ENCODE measurements at regions not wholly inside any gene's neighbourhood (a gene's known extent, or its start where the extent isn't known, plus 50 kb on each side); places are given as distances from the start of the nearest gene placed in this dataset.

DNA sequence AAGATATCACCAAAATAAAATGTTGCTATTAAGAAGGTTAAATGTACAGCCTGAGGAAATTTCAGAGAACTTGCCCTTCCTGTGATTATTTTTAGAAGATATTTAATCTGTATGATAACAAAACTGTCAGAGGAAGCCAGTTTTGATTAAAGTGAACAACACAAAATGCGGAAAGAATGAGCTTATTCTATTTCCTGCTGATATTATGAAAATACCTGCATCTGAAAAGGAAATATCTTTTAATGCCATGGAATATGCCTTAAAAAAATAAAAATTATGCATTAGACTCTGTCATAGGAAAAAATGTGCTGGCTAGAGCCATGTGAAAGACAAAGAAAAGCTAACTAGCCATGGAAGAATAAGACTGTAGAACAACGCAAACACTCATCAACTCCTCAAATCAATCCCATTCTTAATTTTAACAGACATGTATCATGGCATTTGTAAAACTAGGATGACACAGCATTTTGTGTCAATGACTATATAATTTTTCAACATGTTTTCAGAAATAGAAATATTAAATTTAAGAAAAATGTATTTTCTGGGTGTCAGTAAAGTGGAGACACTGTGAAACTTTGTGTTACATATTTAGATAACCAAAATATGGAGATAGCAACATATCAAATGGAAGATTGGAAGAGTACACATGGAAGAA is 1768.2 kb downstream of the SUCLG1 start:
- intact Hi-C loops (cut with DNase I): no loop called here
- no peak for DNase-seq
- TF ChIP-seq, protein P1, sequence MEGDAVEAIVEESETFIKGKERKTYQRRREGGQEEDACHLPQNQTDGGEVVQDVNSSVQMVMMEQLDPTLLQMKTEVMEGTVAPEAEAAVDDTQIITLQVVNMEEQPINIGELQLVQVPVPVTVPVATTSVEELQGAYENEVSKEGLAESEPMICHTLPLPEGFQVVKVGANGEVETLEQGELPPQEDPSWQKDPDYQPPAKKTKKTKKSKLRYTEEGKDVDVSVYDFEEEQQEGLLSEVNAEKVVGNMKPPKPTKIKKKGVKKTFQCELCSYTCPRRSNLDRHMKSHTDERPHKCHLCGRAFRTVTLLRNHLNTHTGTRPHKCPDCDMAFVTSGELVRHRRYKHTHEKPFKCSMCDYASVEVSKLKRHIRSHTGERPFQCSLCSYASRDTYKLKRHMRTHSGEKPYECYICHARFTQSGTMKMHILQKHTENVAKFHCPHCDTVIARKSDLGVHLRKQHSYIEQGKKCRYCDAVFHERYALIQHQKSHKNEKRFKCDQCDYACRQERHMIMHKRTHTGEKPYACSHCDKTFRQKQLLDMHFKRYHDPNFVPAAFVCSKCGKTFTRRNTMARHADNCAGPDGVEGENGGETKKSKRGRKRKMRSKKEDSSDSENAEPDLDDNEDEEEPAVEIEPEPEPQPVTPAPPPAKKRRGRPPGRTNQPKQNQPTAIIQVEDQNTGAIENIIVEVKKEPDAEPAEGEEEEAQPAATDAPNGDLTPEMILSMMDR (IDR thresholded peaks at IDR 0.05): no peak
- Histone ChIP-seq H3K4me3 (no peak overlapping the region), H3K9me3 (peaks cover 5% of the 10 kb centered on the region), H3K27ac (no peak overlapping the region), H3K27me3 (ENCODE audit: low read depth) (no peaks in the 10 kb centered on the region), H3K4me1 (no peaks in the 10 kb centered on the region), H3K36me3 (no peaks in the 10 kb centered on the region)
- no peak for ATAC-seq

DNA sequence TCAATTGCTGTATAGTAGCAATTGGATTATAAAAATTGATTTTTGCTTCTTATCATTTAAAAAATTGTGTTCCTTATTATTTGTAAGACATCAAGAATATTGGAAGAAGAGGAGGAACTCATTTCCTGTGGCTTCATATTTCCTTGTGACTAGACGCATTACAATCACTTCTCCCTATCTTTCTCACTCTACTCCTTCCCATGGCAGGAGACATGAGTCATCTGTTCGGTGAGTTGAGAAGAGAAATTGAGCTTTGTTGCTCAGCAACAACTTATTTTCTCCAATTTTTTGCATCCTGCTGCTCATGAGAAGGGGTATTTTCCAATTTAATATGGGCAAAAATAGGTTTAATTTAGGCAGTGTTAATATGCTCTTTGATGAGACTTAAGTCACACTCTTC is 1783.9 kb downstream of the SUCLG1 start:
- Histone ChIP-seq H3K27me3 (ENCODE audit: low read depth) (no peaks in the 10 kb centered on the region), H3K27ac (no peak overlapping the region), H3K4me3 (no peak overlapping the region), H3K9me3 (no peaks in the 10 kb centered on the region), H3K4me1 (no peaks in the 10 kb centered on the region), H3K36me3 (no peaks in the 10 kb centered on the region)
- DNase-seq (no peak), ATAC-seq (no peak)
- intact Hi-C loops (cut with DNase I): no loop called here
- TF ChIP-seq, protein P1 (IDR thresholded peaks at IDR 0.05): no peak

DNA sequence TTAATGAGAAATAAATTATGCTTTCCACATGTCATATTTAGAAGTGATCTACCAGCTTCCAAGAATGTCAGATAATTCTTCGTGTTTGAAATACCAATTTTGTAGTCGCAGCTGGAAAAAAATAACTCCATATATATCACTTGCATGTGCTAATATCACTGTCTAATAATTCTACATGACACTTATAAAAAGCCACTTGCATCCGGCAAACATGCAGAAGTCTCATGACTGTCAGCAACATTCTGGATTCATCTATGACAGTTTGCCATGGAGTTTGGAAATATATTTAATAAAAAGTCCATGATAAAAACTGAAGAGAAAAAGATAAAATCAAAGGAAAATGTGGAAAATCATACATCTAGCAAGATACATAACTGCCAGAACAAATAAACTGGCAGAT is 1784.4 kb downstream of the SUCLG1 start:
- intact Hi-C loops (cut with DNase I): no loop called here
- H3K27me3 ChIP-seq (ENCODE audit: low read depth): no peaks in the 10 kb centered on the region
- no peak for ATAC-seq
- no peaks in the 10 kb centered on the region for H3K9me3 ChIP-seq
- TF ChIP-seq, protein P1 (IDR thresholded peaks at IDR 0.05): no peak
- no peak overlapping the region for H3K27ac ChIP-seq
- no peaks in the 10 kb centered on the region for H3K36me3 ChIP-seq
- DNase-seq: no peak
- H3K4me1 ChIP-seq: no peaks in the 10 kb centered on the region
- H3K4me3 ChIP-seq: no peak overlapping the region

DNA sequence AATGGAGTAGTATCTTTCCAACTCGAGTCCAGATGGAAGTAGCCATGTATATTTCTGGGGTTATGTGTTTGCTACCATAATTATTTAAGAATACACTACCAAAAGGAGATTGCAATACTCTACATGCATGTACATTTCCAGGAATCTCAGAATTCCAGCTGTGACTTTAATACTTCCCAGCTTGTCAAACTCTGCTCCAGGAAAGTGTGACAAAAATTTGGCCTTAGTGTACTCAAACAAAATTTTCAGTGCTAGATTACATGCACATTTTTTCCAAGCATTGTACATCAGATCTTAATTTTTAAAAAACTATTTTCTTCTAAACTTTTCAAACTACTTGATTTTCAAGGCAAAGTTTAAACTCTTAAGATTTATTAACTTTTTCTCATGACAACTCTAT is 1791.6 kb downstream of the SUCLG1 start:
- Histone ChIP-seq H3K9me3 (no peaks in the 10 kb centered on the region), H3K27ac (no peak overlapping the region), H3K27me3 (ENCODE audit: low read depth) (no peaks in the 10 kb centered on the region), H3K4me3 (no peak overlapping the region), H3K36me3 (no peaks in the 10 kb centered on the region), H3K4me1 (no peaks in the 10 kb centered on the region)
- intact Hi-C loops (cut with DNase I): no loop called here
- DNase-seq: no peak
- no peak for ATAC-seq
- TF ChIP-seq, protein P1 (IDR thresholded peaks at IDR 0.05): no peak

DNA sequence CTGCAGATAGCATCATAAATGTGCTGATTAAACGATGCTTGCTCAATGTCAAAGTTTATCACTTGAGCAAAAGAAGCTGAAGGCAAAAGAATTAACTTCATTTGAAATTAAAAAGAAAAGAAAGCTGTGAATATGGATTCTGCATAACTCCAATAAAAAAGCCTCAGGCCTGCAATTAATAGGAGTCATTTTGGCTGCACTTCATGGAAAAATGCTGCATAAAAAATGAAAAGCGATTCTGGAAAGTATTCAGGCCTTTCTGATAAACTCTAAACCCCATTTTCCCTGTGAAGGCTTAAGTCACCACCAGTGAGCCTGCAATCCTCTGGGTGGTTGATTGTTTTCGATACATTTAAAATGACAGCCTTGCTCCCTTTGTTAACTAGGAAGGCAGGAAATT is 1793.4 kb downstream of the SUCLG1 start:
- no peak for DNase-seq
- no peaks in the 10 kb centered on the region for H3K4me1 ChIP-seq
- ATAC-seq: no peak
- no peaks in the 10 kb centered on the region for H3K36me3 ChIP-seq
- H3K9me3 ChIP-seq: no peaks in the 10 kb centered on the region
- intact Hi-C loops (cut with DNase I): no loop called here
- H3K27me3 ChIP-seq (ENCODE audit: low read depth): no peaks in the 10 kb centered on the region
- H3K27ac ChIP-seq: no peak overlapping the region
- H3K4me3 ChIP-seq: no peak overlapping the region
- TF ChIP-seq, protein P1 (IDR thresholded peaks at IDR 0.05): no peak
